Natural killer cell (primary cell): ENCODE measurements at regions not wholly inside any gene's neighbourhood (a gene's known extent, or its start where the extent isn't known, plus 50 kb on each side); places are given as distances from the start of the nearest gene placed in this dataset.

Experiments used
- ATAC-seq, 3 donors: fragments of 150-1000 bp in 2 of 3; fragments of 200-7000 bp in 1 of 3; cut with Tn5 transposase; 1 replicate in 1 of 3; 2 replicates in 2 of 3; pipeline ENCODE4 v1.10.0; 2021; ENCODE audit warnings: mild to moderate bottlenecking in 2 of 3, moderate library complexity in 2 of 3
- DNase-seq, 2 donors: peaks; one replicate each; pipeline versions ENCODE4 v3.0.0 to v3.0.0-alpha.2; 2013 to 2021; ENCODE audit warnings: mixed read lengths in 1 of 2
- H3K27ac ChIP-seq: one replicate; pipeline ENCODE4 v1.5.1; 2013; ENCODE audit warnings: mild to moderate bottlenecking, low read length
- H3K27me3 ChIP-seq: one replicate; pipeline ENCODE4 v1.6.1; 2013; ENCODE audit warnings: low read length; ENCODE audit not compliant: control insufficient read depth, insufficient read depth
- H3K36me3 ChIP-seq: one replicate; pipeline ENCODE4 v1.6.1; 2013; ENCODE audit warnings: low read length; ENCODE audit not compliant: control insufficient read depth, insufficient read depth
- H3K4me1 ChIP-seq: one replicate; pipeline ENCODE4 v1.6.1; 2013; ENCODE audit warnings: low read length; ENCODE audit not compliant: control insufficient read depth, insufficient read depth
- H3K4me3 ChIP-seq: one replicate; pipeline ENCODE4 v1.5.1; 2013; ENCODE audit warnings: low read length
- H3K9me3 ChIP-seq: one replicate; pipeline ENCODE4 v1.6.1; 2013; ENCODE audit warnings: low read length; ENCODE audit not compliant: control insufficient read depth, insufficient read depth
- H3K27ac Mint-ChIP-seq, 2 donors: one replicate each; pipeline ENCODE4 v1.8.0; 2022; ENCODE audit warnings: mild to moderate bottlenecking in 2 of 2, mixed read lengths in 2 of 2, moderate library complexity in 1 of 2
- H3K27me3 Mint-ChIP-seq, 2 donors: one replicate each; pipeline ENCODE4 v1.8.0; 2022; ENCODE audit warnings: low read depth in 2 of 2, mixed read lengths in 2 of 2
- H3K36me3 Mint-ChIP-seq: one replicate; pipeline ENCODE4 v1.8.0; 2022; ENCODE audit warnings: mixed read lengths
- H3K4me1 Mint-ChIP-seq, 2 donors: one replicate each; pipeline ENCODE4 v1.8.0; 2022; ENCODE audit warnings: mixed read lengths in 2 of 2
- H3K4me3 Mint-ChIP-seq: one replicate; pipeline ENCODE4 v1.8.0; 2022; ENCODE audit warnings: mild to moderate bottlenecking, moderate library complexity, mixed read lengths
- H3K9me3 Mint-ChIP-seq, 2 donors: one replicate each; pipeline ENCODE4 v1.8.0; 2022; ENCODE audit warnings: mixed read lengths in 2 of 2
- WGBS: methylation state at CpG from one replicate; pipeline ENCODE4 v1.1.7; 2013; ENCODE audit warnings: missing lambda C conversion rate; ENCODE audit not compliant: insufficient coverage; 5-methylcytosine and 5-hydroxymethylcytosine counted together
- intact Hi-C: fragments of 100-400 bp; cut with micrococcal nuclease; formaldehyde crosslinking; loops from one replicate; pipeline ENCODE4 v1.14.2; 2022
- TF ChIP-seq, protein P1 (sequence below): fragments of 200-600 bp; IDR thresholded peaks from one replicate; pipeline ENCODE4 v1.8.0; 2022; ENCODE audit warnings: antibody characterized with exemption

DNA sequence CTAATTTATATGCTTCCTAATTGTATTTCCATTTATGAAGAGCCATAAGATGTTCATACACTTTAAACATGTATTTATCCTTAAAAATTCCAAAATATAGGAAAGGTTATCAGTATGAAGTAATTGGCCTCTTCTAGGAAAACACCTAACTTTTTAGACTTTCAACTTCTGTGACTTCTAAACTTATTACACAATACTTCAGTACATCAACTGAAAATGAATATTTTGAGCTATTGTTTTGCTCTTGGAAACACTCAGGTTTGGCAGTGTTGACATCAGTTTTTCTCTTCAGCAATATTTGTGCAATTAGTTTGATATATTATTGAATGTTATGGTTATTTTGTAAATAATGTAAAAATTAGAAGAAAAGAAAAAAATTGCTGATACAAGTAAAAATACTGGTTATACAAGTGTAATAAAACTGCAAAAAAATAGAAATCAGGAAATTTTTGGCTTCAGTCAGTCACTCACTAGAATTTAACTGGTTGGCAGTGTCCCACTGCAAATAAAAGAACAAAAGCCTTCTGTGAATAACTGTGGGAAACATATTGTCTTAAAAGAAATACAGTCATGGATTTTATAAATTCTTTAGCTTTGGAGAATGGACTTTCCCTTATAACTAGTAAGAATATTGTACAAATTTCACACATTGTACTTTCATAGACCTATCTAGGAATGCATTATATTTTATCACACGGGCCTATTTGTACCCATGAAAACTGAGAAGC lies 635.9 kb downstream of the TLE1 start:
- Mint-ChIP-seq H3K4me1 (no peaks in the 10 kb centered on the region), H3K27ac (no peak overlapping the region), H3K27me3 (no peaks in the 10 kb centered on the region), H3K9me3 (peaks cover 6 to 10% of the 10 kb centered on the region in 2 donors), H3K4me3 (no peak overlapping the region), H3K36me3 (no peaks in the 10 kb centered on the region)
- Histone ChIP-seq H3K4me3 (no peak overlapping the region), H3K9me3 (no peaks in the 10 kb centered on the region), H3K36me3 (no peaks in the 10 kb centered on the region), H3K27ac (no peak overlapping the region), H3K4me1 (no peaks in the 10 kb centered on the region), H3K27me3 (no peaks in the 10 kb centered on the region)
- ATAC-seq (no peak), DNase-seq (no peak)
- TF ChIP-seq, protein P1, sequence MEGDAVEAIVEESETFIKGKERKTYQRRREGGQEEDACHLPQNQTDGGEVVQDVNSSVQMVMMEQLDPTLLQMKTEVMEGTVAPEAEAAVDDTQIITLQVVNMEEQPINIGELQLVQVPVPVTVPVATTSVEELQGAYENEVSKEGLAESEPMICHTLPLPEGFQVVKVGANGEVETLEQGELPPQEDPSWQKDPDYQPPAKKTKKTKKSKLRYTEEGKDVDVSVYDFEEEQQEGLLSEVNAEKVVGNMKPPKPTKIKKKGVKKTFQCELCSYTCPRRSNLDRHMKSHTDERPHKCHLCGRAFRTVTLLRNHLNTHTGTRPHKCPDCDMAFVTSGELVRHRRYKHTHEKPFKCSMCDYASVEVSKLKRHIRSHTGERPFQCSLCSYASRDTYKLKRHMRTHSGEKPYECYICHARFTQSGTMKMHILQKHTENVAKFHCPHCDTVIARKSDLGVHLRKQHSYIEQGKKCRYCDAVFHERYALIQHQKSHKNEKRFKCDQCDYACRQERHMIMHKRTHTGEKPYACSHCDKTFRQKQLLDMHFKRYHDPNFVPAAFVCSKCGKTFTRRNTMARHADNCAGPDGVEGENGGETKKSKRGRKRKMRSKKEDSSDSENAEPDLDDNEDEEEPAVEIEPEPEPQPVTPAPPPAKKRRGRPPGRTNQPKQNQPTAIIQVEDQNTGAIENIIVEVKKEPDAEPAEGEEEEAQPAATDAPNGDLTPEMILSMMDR = no peak
- intact Hi-C loops = no loop called here
- no CpG with 5 or more reads among the region's 1 CpG for WGBS

GRCh38 chr9:81052846-81053245 lies 636.5 kb downstream of the TLE1 start:
- intact Hi-C loops = no loop called here
- TF ChIP-seq, protein P1 = no peak
- no peak overlapping the region for H3K4me3 ChIP-seq
- H3K36me3 ChIP-seq = no peaks in the 10 kb centered on the region
- H3K9me3 Mint-ChIP-seq = peaks cover 6 to 10% of the 10 kb centered on the region in 2 donors
- no peaks in the 10 kb centered on the region for H3K9me3 ChIP-seq
- no peaks in the 10 kb centered on the region for H3K27me3 Mint-ChIP-seq
- H3K4me1 ChIP-seq = no peaks in the 10 kb centered on the region
- no peaks in the 10 kb centered on the region for H3K4me1 Mint-ChIP-seq
- 91% methylated on average over 1 of the region's 1 CpG for WGBS
- H3K27ac ChIP-seq = no peak overlapping the region
- H3K27ac Mint-ChIP-seq = no peak overlapping the region
- H3K4me3 Mint-ChIP-seq = no peak overlapping the region
- H3K36me3 Mint-ChIP-seq = no peaks in the 10 kb centered on the region
- H3K27me3 ChIP-seq = no peaks in the 10 kb centered on the region
- no peak for DNase-seq
- no peak for ATAC-seq

DNA sequence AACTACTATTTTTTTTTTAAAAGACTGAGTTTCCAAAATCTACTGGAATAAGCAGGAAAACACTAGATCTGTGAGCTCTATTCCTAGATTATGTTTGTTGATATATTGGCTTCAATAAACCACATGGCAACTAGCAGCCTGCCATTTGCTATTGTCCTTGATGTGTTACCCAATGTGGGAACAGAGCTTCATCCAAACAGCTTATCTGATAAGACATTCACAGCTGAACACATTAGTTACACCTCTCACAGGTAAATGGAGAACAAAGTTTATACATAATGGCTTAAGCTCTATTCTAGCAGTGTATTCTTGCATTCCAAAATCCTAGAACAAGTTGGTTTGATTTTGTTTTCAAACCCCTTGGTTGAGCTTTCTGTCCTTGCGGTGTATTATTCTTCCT lies 642.1 kb downstream of the TLE1 start:
- Mint-ChIP-seq H3K4me3 (no peak overlapping the region), H3K27me3 (no peaks in the 10 kb centered on the region), H3K4me1 (no peaks in the 10 kb centered on the region), H3K9me3 (peaks cover 3 to 4% of the 10 kb centered on the region in 2 donors), H3K36me3 (no peaks in the 10 kb centered on the region), H3K27ac (no peak overlapping the region)
- ATAC-seq = no peak
- TF ChIP-seq, protein P1 = no peak
- Histone ChIP-seq H3K27me3 (no peaks in the 10 kb centered on the region), H3K9me3 (no peaks in the 10 kb centered on the region), H3K4me3 (no peak overlapping the region), H3K36me3 (no peaks in the 10 kb centered on the region), H3K4me1 (no peaks in the 10 kb centered on the region), H3K27ac (no peak overlapping the region)
- DNase-seq = no peak
- WGBS = 100% methylated on average over 1 of the region's 1 CpG
- intact Hi-C loops = no loop called here

DNA sequence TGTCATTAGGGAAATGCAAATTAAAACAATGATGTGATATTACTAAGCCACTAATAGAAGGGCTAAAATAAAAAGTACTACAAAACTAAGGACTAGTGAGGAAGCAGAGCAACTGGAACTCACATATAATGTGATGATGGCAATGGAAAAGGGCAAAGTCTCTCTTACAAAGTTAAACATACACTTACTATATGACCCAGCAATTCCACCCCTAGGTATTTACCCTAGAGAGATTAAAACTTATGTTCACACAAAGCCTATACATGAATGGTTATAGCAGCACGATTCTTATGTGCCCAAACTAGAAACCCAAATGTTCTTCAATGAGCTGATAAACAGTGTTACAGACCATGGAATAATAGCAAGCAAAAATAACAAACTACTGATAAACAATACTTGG lies 643.7 kb downstream of the TLE1 start:
- intact Hi-C loops = no loop called here
- Mint-ChIP-seq H3K4me3 (no peak overlapping the region), H3K36me3 (no peaks in the 10 kb centered on the region), H3K27me3 (no peaks in the 10 kb centered on the region), H3K4me1 (no peaks in the 10 kb centered on the region), H3K9me3 (peaks cover 2 to 3% of the 10 kb centered on the region in 2 donors), H3K27ac (no peak overlapping the region)
- Histone ChIP-seq H3K27me3 (no peaks in the 10 kb centered on the region), H3K9me3 (no peaks in the 10 kb centered on the region), H3K4me3 (no peak overlapping the region), H3K27ac (no peak overlapping the region), H3K36me3 (no peaks in the 10 kb centered on the region), H3K4me1 (no peaks in the 10 kb centered on the region)
- TF ChIP-seq, protein P1 = no peak
- no peak for ATAC-seq
- no peak for DNase-seq
- WGBS = 92% methylated on average over 1 of the region's 1 CpG
